ENCODE measurements at regions not wholly inside any gene's neighbourhood (a gene's known extent, or its start where the extent isn't known, plus 50 kb on each side); places are given as distances from the start of the nearest gene placed in this dataset.

DNA sequence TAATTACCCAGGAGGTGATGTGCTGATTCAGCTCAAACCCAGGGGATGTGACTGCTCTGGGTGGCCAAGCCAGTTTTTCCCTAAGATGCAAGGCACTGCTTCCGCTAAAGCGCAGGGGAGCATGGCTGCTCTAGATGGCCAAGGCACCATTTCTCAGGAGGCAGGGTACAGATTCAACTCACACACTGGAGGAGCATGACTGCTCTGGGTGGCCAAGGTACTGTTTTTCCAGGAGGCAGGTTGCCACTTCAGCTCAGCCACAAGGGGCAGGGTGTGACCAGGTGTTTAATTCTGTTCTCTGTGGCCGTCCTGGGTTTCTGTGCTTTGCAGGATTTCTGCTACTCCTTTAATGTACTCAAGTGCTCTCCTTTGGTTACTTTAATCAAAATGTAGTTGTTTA is 659.3 kb upstream of the ARRDC4 start:
- H3K27ac Mint-ChIP-seq, result no peak overlapping the region
- H3K27me3 Mint-ChIP-seq, result no peaks in the 10 kb centered on the region
- peaks cover 5% of the 10 kb centered on the region for H3K9me3 Mint-ChIP-seq
- no peak for ATAC-seq
- no peaks in the 10 kb centered on the region for H3K36me3 Mint-ChIP-seq
- H3K4me1 Mint-ChIP-seq, result no peaks in the 10 kb centered on the region
- no peak overlapping the region for H3K4me3 Mint-ChIP-seq

DNA sequence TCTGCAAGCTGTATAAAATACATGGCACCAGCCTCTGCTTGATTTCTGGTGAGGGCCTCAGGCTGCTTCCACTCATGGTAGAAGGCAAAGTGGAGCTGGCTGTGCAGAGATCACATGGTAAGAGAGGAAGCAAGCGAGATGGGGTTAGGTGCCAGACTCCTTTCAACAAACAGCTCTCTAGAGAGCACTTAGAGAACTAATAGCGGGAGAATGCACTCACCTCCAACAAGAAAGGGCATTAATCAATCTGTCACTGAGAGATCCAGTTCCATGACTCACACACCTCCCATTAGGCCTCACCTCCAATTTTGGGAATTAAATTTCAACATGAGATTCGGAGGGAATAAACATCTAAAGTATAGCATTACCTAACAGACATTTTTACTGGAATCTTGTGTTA is 644.1 kb upstream of the ARRDC4 start:
- H3K4me1 Mint-ChIP-seq, result no peaks in the 10 kb centered on the region
- ATAC-seq, result no peak
- H3K27me3 Mint-ChIP-seq, result no peaks in the 10 kb centered on the region
- H3K36me3 Mint-ChIP-seq, result no peaks in the 10 kb centered on the region
- H3K27ac Mint-ChIP-seq, result no peak overlapping the region
- no peak overlapping the region for H3K4me3 Mint-ChIP-seq
- peaks cover 3% of the 10 kb centered on the region for H3K9me3 Mint-ChIP-seq

DNA sequence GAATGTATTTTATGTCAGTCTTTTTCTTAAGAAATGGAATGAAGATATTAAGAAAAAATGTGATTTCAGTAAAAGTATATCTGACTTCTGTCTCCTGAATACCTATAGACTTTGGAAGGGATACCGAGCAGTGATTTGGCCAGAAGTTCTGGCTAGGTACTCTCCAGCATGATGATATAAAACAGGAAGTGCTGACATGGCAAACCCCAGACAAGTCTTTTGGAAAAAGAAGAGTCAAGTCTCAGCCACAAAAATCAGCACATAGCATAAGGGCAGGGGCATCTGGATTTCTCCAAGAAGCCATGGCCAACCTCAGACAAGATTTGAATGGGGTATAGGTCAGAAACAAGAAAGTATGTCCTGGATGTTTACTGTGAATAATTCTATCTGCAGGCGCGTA is 643.3 kb upstream of the ARRDC4 start:
- ATAC-seq, result no peak
- Mint-ChIP-seq H3K4me1 (no peaks in the 10 kb centered on the region), H3K4me3 (no peak overlapping the region), H3K9me3 (peaks cover 3% of the 10 kb centered on the region), H3K27me3 (no peaks in the 10 kb centered on the region), H3K27ac (no peak overlapping the region), H3K36me3 (no peaks in the 10 kb centered on the region)

DNA sequence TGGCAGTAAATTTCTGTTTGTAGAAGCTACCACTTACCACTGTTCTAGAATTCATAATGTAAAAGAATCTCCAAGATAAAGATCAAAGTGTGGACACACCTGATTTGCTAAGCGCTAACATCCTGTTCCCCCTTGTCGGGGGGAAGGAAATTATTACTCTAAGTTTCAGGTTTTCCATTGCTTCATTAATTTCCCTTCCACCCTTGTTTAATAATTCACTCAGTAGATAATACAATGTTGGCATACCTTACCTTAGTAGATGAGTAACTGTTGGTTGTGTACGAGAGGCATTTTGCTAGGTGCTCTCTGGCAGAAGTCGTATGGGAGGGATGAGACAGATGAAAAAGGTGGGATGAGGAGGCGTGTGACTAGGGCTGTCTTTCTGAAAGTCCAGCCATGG is 641.2 kb upstream of the ARRDC4 start:
- Mint-ChIP-seq H3K4me1 (no peaks in the 10 kb centered on the region), H3K27me3 (no peaks in the 10 kb centered on the region), H3K36me3 (no peaks in the 10 kb centered on the region), H3K4me3 (no peak overlapping the region), H3K9me3 (peaks cover 3% of the 10 kb centered on the region), H3K27ac (no peak overlapping the region)
- ATAC-seq, result no peak

DNA sequence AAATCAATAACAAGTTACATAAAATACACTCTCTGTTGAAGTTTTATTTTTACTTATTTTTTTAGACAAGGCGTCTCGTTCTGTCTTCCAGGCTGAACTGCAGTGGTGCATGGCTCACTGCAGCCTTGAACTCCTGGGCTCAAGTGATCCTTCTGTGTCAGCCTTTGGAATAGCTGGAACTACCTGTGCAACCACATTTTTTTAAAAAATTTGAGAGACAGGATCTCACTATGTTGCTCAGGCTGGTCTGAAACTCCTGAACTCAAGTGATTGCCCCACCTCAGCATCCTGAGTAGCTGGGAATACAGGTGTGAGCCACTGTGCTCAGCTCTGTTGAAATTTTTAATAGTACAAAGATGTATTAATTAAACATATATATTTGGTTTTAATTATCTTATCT is 614.3 kb upstream of the ARRDC4 start:
- H3K9me3 Mint-ChIP-seq, result peaks cover 5% of the 10 kb centered on the region
- H3K4me3 Mint-ChIP-seq, result no peak overlapping the region
- no peaks in the 10 kb centered on the region for H3K27me3 Mint-ChIP-seq
- H3K4me1 Mint-ChIP-seq, result no peaks in the 10 kb centered on the region
- no peak for ATAC-seq
- no peak overlapping the region for H3K27ac Mint-ChIP-seq
- no peaks in the 10 kb centered on the region for H3K36me3 Mint-ChIP-seq

DNA sequence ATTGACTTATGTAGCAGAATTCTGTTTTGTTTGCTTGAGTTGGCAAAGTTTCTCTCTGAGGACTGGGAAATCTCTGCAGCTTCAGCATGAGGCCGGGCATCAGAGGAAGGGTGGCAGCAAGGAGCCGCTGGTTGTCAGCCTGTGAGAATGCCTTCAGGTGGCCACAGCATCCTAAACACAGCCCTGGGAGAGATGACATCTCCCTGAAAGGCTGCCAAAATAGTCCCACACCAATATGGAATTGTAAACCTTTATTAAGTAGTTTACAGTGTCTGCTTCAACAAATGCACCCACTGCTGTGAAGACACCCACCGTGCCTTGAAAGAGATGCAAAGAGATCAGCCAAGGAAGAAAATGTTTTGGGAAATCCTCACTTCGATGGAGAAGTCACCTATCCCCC is 609.7 kb upstream of the ARRDC4 start:
- Mint-ChIP-seq H3K4me1 (no peaks in the 10 kb centered on the region), H3K27me3 (no peaks in the 10 kb centered on the region), H3K36me3 (no peaks in the 10 kb centered on the region), H3K9me3 (no peaks in the 10 kb centered on the region), H3K4me3 (no peak overlapping the region), H3K27ac (no peak overlapping the region)
- no peak for ATAC-seq

DNA sequence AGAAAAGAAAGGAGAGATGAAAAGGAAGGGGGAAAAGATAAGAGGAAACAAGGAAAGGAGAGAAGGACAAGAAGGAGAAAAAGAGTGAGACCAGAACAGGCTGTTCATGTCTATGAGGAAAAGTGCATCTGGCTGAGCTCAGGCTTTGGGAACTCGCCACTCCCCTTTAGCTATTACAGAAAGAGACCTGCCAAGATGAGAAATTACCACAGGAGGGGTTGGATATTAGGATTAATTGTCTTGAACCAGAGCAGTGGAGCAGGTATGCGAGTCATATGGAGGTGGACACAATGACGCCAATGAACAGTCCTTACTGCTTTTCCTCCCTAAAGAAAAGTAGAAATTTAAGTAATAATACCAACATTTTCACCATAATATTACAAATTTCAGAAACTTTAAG is 577.0 kb upstream of the ARRDC4 start:
- H3K36me3 Mint-ChIP-seq, result no peaks in the 10 kb centered on the region
- H3K27ac Mint-ChIP-seq, result no peak overlapping the region
- no peaks in the 10 kb centered on the region for H3K4me1 Mint-ChIP-seq
- no peak overlapping the region for H3K4me3 Mint-ChIP-seq
- no peak for ATAC-seq
- H3K27me3 Mint-ChIP-seq, result no peaks in the 10 kb centered on the region
- peaks cover 3% of the 10 kb centered on the region for H3K9me3 Mint-ChIP-seq

DNA sequence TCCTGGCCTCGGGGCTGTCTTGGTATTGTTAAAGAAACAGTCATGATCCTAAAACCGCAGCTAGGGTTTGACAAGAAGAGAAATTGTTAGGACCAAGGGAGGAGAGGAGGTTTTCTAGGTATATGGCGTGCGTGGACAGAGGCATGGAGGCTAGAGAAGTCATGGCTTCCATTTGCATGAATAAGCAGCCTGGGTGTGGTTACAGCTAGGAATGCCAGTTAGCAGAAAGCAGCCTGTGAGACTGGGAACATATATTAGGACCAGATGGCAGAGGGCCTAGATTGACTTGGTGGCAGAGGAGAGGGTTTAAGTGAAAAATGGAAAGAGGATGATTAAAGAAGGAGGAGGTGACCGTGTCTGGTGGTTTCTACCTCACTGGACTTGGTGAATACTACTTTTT is 573.6 kb upstream of the ARRDC4 start:
- no peaks in the 10 kb centered on the region for H3K27me3 Mint-ChIP-seq
- no peak overlapping the region for H3K4me3 Mint-ChIP-seq
- ATAC-seq, result no peak
- no peak overlapping the region for H3K27ac Mint-ChIP-seq
- H3K36me3 Mint-ChIP-seq, result no peaks in the 10 kb centered on the region
- peaks cover 3% of the 10 kb centered on the region for H3K9me3 Mint-ChIP-seq
- no peaks in the 10 kb centered on the region for H3K4me1 Mint-ChIP-seq

DNA sequence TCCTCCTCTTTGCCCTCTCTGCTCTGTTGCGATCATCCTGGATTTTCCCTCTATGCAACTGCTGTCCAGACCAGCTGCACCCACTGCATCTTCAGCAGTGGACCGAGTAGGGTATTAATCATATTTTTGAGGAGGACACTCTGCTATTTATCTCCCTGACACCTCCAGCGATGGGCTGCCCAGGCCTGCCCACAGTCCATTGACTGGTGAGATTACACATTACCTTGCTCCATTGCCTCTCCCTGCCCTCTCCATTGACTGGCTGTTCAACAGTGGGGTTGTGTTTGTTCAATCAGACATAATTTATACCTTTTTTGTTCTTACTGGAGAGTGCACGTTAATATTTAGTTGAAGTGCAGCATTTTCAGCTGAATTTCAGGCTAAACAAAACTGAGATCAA is 559.3 kb upstream of the ARRDC4 start:
- Mint-ChIP-seq H3K27me3 (no peaks in the 10 kb centered on the region), H3K27ac (no peak overlapping the region), H3K36me3 (no peaks in the 10 kb centered on the region), H3K9me3 (no peaks in the 10 kb centered on the region), H3K4me1 (no peaks in the 10 kb centered on the region), H3K4me3 (no peak overlapping the region)
- ATAC-seq, result no peak

DNA sequence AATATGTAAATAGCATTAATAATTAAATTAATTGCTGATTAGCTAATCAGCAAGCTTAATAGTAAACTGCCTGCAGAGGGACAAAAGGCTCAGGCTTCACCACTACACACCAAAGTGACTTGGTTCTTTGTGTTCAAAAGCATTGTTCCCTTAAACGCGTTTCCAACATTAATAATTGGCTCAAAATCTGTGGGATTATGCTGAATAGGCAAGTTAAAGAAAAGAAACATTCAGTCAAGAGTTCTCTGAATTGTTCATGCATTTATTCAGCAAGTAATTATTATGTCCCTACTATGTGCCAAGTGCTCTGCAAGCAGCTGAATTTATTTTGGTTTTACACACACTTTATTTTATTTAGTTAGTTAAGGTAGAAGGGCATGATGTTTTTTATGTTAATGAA is 558.5 kb upstream of the ARRDC4 start:
- H3K27ac Mint-ChIP-seq, result no peak overlapping the region
- no peaks in the 10 kb centered on the region for H3K36me3 Mint-ChIP-seq
- no peak overlapping the region for H3K4me3 Mint-ChIP-seq
- H3K9me3 Mint-ChIP-seq, result no peaks in the 10 kb centered on the region
- H3K4me1 Mint-ChIP-seq, result no peaks in the 10 kb centered on the region
- ATAC-seq, result no peak
- H3K27me3 Mint-ChIP-seq, result no peaks in the 10 kb centered on the region

DNA sequence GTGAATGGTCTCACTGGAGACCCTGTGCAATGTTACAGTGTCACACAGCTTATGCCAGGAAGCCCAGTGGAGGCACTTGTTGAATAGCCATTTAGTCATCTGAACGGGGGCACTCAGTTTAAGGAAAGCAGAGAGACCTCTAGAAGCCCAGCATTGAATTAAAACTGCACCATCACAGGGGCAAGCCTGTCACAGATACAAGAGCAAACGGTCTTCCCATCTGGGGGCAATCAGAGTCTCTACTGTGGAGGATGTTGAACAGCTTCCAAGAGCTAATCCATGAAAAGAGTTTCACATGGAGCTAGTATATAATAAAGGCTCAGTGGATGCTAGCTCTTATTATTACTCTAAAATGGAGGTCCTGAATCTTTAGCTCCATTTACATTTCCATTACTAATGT is 553.7 kb upstream of the ARRDC4 start:
- Mint-ChIP-seq H3K27ac (no peak overlapping the region), H3K9me3 (no peaks in the 10 kb centered on the region), H3K4me3 (no peak overlapping the region), H3K4me1 (no peaks in the 10 kb centered on the region), H3K36me3 (no peaks in the 10 kb centered on the region), H3K27me3 (no peaks in the 10 kb centered on the region)
- no peak for ATAC-seq

DNA sequence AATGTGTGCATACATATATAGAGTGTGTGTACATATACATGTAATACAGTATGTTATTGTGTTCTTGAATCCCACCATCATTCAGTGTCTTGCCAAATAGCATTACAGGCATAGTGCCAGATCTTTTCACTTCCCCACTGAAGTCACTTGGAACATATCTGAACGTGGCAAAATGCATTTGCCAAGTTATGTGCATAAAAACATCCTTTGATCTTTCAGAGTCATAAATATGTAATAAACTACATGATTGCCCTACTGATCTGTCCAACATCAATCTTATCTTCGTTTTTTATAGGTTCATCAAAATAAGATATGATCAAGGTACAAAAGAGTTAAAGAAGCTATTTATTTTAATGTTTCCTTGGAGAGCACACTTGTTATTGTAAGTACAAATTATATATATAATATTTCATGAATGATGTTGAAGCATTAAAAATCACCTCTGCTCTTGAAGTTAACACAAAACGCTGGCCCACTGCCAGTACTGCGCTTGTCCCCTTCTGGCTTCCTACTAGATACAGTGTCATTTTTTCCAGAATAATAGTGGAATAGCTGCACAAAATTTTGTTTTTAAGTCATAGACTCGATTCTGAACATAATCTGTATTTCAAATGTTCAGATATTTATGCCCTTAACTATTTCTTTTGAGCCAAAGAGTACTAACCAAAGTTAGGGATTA is 549.5 kb upstream of the ARRDC4 start:
- H3K27ac Mint-ChIP-seq, result no peak overlapping the region
- no peaks in the 10 kb centered on the region for H3K4me1 Mint-ChIP-seq
- ATAC-seq, result no peak
- H3K27me3 Mint-ChIP-seq, result no peaks in the 10 kb centered on the region
- peaks cover 3% of the 10 kb centered on the region for H3K9me3 Mint-ChIP-seq
- no peak overlapping the region for H3K4me3 Mint-ChIP-seq
- H3K36me3 Mint-ChIP-seq, result no peaks in the 10 kb centered on the region

DNA sequence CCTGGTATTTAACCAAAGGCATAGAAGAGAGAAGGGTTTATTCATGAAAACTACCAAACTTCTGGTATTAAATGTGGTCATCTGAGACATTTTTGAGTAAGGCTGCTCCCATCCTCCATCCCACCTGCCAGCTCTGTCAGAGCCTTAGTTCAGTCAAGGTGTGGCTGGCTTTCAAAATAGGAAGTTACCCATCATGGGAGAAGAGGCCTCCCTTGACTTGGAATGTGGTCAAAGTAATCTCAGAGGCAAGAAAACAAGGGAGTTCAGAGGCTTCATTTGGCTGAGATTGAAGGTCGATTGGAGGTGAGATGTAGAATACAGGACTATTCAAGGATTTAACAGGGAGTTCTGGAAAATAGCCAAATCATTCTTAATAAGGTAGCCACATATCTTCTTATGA is 540.4 kb upstream of the ARRDC4 start:
- H3K9me3 Mint-ChIP-seq, result peaks cover 4% of the 10 kb centered on the region
- no peak for ATAC-seq
- no peaks in the 10 kb centered on the region for H3K27me3 Mint-ChIP-seq
- no peak overlapping the region for H3K4me3 Mint-ChIP-seq
- no peaks in the 10 kb centered on the region for H3K4me1 Mint-ChIP-seq
- H3K27ac Mint-ChIP-seq, result no peak overlapping the region
- H3K36me3 Mint-ChIP-seq, result no peaks in the 10 kb centered on the region

DNA sequence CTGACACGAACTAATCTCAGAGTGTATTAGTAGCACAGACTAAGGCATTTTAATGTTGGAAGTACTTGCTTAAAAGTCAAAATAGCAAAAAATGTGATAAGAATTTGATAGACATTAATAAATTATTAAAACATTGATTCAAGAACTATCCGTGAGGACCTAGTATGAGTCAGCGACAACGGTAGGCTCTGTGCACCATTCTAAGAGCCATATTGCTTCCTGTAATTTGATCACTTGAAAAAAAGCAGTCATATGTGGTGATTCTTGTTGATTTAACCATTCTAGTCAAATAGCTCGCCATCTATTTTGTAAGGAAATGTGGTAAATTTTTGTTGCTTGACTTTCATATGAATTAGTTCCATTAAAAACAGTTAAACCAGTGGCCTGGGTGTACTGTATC is 534.9 kb upstream of the ARRDC4 start:
- Mint-ChIP-seq H3K27ac (no peak overlapping the region), H3K27me3 (no peaks in the 10 kb centered on the region), H3K36me3 (no peaks in the 10 kb centered on the region), H3K4me3 (no peak overlapping the region), H3K9me3 (no peaks in the 10 kb centered on the region), H3K4me1 (no peaks in the 10 kb centered on the region)
- ATAC-seq, result no peak

DNA sequence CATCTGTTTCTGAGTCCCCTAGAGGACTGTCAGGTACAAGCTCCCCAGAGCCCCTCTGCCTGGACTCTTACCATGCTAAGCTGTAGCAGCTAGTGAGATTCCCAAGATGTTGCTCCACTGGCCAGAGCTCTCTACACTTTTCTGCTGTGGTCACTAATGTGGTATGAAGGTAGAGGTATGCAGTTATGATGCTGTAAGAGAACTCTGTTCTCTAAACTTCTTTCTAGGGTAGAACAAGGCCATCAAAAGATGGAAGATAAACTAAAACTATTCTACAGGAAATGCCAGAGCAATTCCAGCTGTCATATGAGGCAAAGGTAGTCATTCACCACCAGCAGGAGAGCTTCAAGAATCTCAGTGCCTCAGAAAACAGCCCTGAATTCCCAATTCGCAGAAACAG is 517.4 kb upstream of the ARRDC4 start:
- no peaks in the 10 kb centered on the region for H3K4me1 Mint-ChIP-seq
- no peaks in the 10 kb centered on the region for H3K36me3 Mint-ChIP-seq
- ATAC-seq, result no peak
- no peak overlapping the region for H3K4me3 Mint-ChIP-seq
- no peak overlapping the region for H3K27ac Mint-ChIP-seq
- peaks cover 10% of the 10 kb centered on the region for H3K9me3 Mint-ChIP-seq
- no peaks in the 10 kb centered on the region for H3K27me3 Mint-ChIP-seq

DNA sequence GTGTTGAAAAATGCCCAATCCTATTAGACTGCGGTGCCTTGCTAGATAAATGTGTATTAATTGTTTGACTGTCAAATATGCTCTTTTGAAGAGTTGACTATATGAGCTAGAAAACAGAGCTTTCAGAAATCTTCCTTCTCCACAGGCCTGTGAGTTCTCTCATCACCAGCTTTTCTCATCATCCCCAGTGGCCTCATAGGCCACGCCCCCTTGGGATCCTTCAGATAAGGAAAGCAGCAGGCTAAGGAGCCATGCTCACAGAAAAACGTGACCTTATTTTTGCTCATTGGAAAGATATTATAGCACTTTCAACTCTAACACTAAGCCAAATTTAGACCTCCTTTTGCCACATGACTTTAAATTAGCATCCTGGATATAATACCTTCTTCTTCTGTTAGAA is 514.4 kb upstream of the ARRDC4 start:
- no peaks in the 10 kb centered on the region for H3K36me3 Mint-ChIP-seq
- H3K27ac Mint-ChIP-seq, result no peak overlapping the region
- H3K4me1 Mint-ChIP-seq, result no peaks in the 10 kb centered on the region
- no peak for ATAC-seq
- H3K27me3 Mint-ChIP-seq, result no peaks in the 10 kb centered on the region
- no peak overlapping the region for H3K4me3 Mint-ChIP-seq
- peaks cover 7% of the 10 kb centered on the region for H3K9me3 Mint-ChIP-seq

Data from stimulated activated memory B cell treated with anti-CD40 and anti-IgM and Interleukin-4, amounts not matched to agents 10 μg/mL and 1 μg/mL and 100 μg/mL, for 72 hours (primary cell).